ENCODE measurements at regions not wholly inside any gene's neighbourhood (a gene's known extent, or its start where the extent isn't known, plus 50 kb on each side); places are given as distances from the start of the nearest gene placed in this dataset.
"Not testable (repeated sequence)": the region's sequence is repeated elsewhere in the genome, so short reads cannot be mapped to it uniquely, and the experiment has no call there.

GRCh38 chr5:155586808-155587207, 573.3 kb downstream of the KIF4B start:
- H3K4me1 Mint-ChIP-seq; H3K27me3 Mint-ChIP-seq; DNase-seq; intact Hi-C loops (cut with micrococcal nuclease); H3K27ac Mint-ChIP-seq; H3K9me3 Mint-ChIP-seq; H3K4me3 Mint-ChIP-seq; H3K36me3 Mint-ChIP-seq (ENCODE audit: low read depth): not testable (repeated sequence)

DNA sequence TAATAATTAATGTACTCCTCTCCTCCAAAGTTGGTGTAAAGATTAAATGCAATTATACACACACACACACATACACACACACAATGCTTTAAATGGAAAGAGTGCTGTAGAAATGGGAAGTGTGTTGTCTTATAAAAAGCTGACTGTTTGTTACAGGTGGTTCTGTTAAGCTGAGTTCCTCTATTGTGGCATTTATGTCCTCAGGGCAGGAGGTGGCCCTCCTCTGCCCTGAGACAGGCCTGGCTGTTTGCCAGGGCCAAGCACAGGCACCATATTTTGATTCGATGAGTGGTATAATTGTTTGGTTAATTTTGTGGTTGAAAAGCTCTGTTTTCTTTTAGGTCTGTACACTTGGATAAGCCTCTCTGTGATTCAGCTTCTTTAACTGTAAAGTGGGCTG, 573.9 kb downstream of the KIF4B start:
- H3K36me3 Mint-ChIP-seq (ENCODE audit: low read depth): no peaks in the 10 kb centered on the region
- H3K27ac Mint-ChIP-seq: no peak overlapping the region
- no peak overlapping the region for H3K4me3 Mint-ChIP-seq
- no peaks in the 10 kb centered on the region for H3K27me3 Mint-ChIP-seq
- H3K9me3 Mint-ChIP-seq: no peaks in the 10 kb centered on the region
- intact Hi-C loops (cut with micrococcal nuclease): no loop called here
- no peaks in the 10 kb centered on the region for H3K4me1 Mint-ChIP-seq
- no peak for DNase-seq

- no peak overlapping the region for H3K4me3 Mint-ChIP-seq
- H3K27me3 Mint-ChIP-seq: no peaks in the 10 kb centered on the region
- H3K27ac Mint-ChIP-seq: no peak overlapping the region
- H3K9me3 Mint-ChIP-seq: no peaks in the 10 kb centered on the region
- intact Hi-C loops (cut with micrococcal nuclease): no loop called here
- no peaks in the 10 kb centered on the region for H3K4me1 Mint-ChIP-seq
- no peaks in the 10 kb centered on the region for H3K36me3 Mint-ChIP-seq (ENCODE audit: low read depth)
- no peak for DNase-seq
Observed at GRCh38 chr5:155591273-155591672, 577.7 kb downstream of the KIF4B start.

DNA sequence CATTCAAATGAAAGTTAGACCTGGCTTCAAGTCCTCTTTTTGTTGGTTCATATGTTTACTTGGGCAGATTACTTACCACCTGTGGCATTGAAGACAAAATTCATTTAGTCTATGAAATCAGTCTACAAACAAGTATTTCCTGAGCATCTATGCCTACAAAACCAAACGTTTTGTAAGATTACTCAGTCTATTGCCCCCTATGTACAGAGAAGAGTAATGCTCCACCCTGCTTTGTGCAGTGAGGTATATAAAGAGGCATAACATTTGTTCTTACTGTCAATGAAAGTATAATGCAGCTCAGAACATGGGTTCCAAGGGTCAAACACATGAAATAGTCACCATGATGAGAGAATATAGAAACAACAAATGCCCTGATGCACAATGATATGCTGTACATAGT, 580.7 kb downstream of the KIF4B start:
- H3K4me3 Mint-ChIP-seq: no peak overlapping the region
- H3K36me3 Mint-ChIP-seq (ENCODE audit: low read depth): no peaks in the 10 kb centered on the region
- H3K4me1 Mint-ChIP-seq: no peaks in the 10 kb centered on the region
- H3K27me3 Mint-ChIP-seq: no peaks in the 10 kb centered on the region
- DNase-seq: no peak
- intact Hi-C loops (cut with micrococcal nuclease): no loop called here
- H3K9me3 Mint-ChIP-seq: no peaks in the 10 kb centered on the region
- H3K27ac Mint-ChIP-seq: no peak overlapping the region

DNA sequence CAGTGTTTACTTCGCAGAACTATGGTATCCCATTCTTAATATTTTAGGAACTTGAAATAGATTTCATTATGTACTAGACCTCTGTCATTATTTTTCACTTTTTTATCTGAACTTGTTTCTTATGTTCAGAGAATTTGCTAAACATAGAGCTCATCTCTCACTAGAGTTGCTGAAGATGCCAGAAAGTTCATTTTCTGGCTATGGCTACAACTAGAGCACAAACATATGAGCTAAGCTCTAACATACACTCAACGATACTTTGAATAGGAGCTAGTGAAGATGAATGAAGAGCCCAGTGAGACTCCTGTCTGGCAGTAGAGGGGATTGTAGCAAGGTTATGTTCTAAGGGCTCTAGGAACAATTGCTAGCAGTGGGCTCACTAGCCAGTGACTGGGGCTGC, 582.2 kb downstream of the KIF4B start:
- Mint-ChIP-seq H3K4me3 (no peak overlapping the region), H3K36me3 (ENCODE audit: low read depth) (no peaks in the 10 kb centered on the region), H3K4me1 (no peaks in the 10 kb centered on the region), H3K27ac (no peak overlapping the region), H3K9me3 (no peaks in the 10 kb centered on the region), H3K27me3 (no peaks in the 10 kb centered on the region)
- DNase-seq: no peak
- intact Hi-C loops (cut with micrococcal nuclease): no loop called here

- DNase-seq: no peak
- Mint-ChIP-seq H3K36me3 (ENCODE audit: low read depth) (no peaks in the 10 kb centered on the region), H3K4me3 (no peak overlapping the region), H3K27ac (no peak overlapping the region), H3K9me3 (no peaks in the 10 kb centered on the region), H3K4me1 (no peaks in the 10 kb centered on the region), H3K27me3 (no peaks in the 10 kb centered on the region)
- intact Hi-C loops (cut with micrococcal nuclease): no loop called here
Observed at GRCh38 chr5:155598552-155598951, 585.0 kb downstream of the KIF4B start.

DNA sequence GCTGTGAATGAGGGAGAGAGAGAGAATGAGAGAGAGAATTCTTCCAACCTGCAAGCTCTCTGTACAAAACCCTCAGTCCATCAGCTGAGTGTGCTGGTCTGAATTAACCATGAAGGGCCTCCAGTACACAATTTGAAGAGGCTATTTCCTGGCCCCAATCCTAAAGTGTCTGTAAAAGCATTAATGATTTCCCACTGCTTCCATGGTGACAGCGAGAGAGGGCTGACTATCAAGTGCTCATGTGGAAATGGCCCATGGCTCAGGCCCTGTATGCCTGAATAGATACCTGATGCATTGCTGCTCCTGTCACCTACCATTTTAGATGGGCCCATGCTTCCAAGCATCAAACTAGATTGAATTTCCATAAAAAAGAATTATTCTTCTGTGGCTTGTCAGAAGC, 592.4 kb downstream of the KIF4B start:
- H3K4me3 Mint-ChIP-seq: no peak overlapping the region
- H3K9me3 Mint-ChIP-seq: no peaks in the 10 kb centered on the region
- H3K27me3 Mint-ChIP-seq: no peaks in the 10 kb centered on the region
- no peak for DNase-seq
- H3K36me3 Mint-ChIP-seq (ENCODE audit: low read depth): no peaks in the 10 kb centered on the region
- no peaks in the 10 kb centered on the region for H3K4me1 Mint-ChIP-seq
- intact Hi-C loops (cut with micrococcal nuclease): no loop called here
- H3K27ac Mint-ChIP-seq: no peak overlapping the region

GRCh38 chr5:155616779-155617392, 603.3 kb downstream of the KIF4B start:
- Mint-ChIP-seq H3K27me3 (peaks cover 11% of the 10 kb centered on the region), H3K4me3 (no peak overlapping the region), H3K9me3 (no peaks in the 10 kb centered on the region), H3K36me3 (ENCODE audit: low read depth) (no peaks in the 10 kb centered on the region), H3K27ac (no peak overlapping the region), H3K4me1 (no peaks in the 10 kb centered on the region)
- peak; percentile 84 for DNase-seq
- intact Hi-C loops (cut with micrococcal nuclease): loop anchor here (2.0 to 10.0 kb wide), 3 partner anchors 1198 to 1516 kb away; no protein-coding TSS in a partner anchor

GRCh38 chr5:155619688-155620087, 606.1 kb downstream of the KIF4B start:
- DNase-seq: no peak
- Mint-ChIP-seq H3K36me3 (ENCODE audit: low read depth) (no peaks in the 10 kb centered on the region), H3K27ac (no peak overlapping the region), H3K4me1 (no peaks in the 10 kb centered on the region), H3K9me3 (no peaks in the 10 kb centered on the region), H3K4me3 (no peak overlapping the region), H3K27me3 (peaks cover 10% of the 10 kb centered on the region)
- intact Hi-C loops (cut with micrococcal nuclease): loop anchor here (5.0 to 10.0 kb wide), 2 partner anchors 1195 to 1318 kb away; no protein-coding TSS in a partner anchor

- no peaks in the 10 kb centered on the region for H3K9me3 Mint-ChIP-seq
- no peak overlapping the region for H3K4me3 Mint-ChIP-seq
- H3K27ac Mint-ChIP-seq: no peak overlapping the region
- intact Hi-C loops (cut with micrococcal nuclease): no loop called here
- no peaks in the 10 kb centered on the region for H3K36me3 Mint-ChIP-seq (ENCODE audit: low read depth)
- H3K27me3 Mint-ChIP-seq: peaks cover 11% of the 10 kb centered on the region
- no peaks in the 10 kb centered on the region for H3K4me1 Mint-ChIP-seq
- DNase-seq: no peak
Observed at GRCh38 chr5:155620821-155621410, 607.4 kb downstream of the KIF4B start.

DNA sequence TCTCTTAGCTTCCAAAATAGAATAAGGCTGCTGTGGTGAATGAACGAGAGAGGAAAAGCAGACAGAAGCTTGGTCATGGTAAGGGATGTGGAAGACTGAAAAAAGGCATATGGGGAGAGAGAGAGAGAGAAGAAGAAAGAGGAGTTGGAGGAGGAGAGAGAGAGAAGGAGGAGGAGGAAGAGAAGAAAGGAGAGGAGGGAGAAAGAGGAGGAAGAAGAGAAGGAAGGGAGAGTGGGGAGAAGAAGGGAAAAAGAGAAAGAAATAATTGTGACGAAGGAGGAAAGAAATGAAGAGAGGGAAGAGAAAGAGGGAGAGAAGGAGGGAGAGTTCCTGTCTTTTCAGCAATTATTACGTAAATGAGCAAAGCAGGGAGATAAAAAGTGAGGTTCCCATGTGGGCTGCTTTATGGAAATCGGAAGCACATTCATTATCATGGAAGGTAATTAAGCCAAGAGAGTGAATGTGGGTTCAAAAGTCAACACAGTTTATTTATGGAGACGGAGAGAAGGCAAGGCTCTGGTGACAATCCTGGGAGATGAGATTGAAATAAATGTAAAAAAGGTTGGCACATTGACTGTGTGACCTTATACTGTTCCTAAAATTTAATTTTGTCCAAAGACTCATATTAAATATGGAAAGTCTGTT, 611.2 kb downstream of the KIF4B start:
- intact Hi-C loops (cut with micrococcal nuclease): no loop called here
- no peak overlapping the region for H3K4me3 Mint-ChIP-seq
- H3K36me3 Mint-ChIP-seq (ENCODE audit: low read depth): no peaks in the 10 kb centered on the region
- DNase-seq: no peak
- peaks cover 9% of the 10 kb centered on the region for H3K27me3 Mint-ChIP-seq
- no peaks in the 10 kb centered on the region for H3K9me3 Mint-ChIP-seq
- no peak overlapping the region for H3K27ac Mint-ChIP-seq
- H3K4me1 Mint-ChIP-seq: no peaks in the 10 kb centered on the region

GRCh38 chr5:155625315-155625714, 611.8 kb downstream of the KIF4B start:
- Mint-ChIP-seq H3K36me3 (ENCODE audit: low read depth) (no peaks in the 10 kb centered on the region), H3K4me3 (no peak overlapping the region), H3K9me3 (no peaks in the 10 kb centered on the region), H3K27me3 (peaks cover 9% of the 10 kb centered on the region), H3K4me1 (no peaks in the 10 kb centered on the region), H3K27ac (no peak overlapping the region)
- no peak for DNase-seq
- intact Hi-C loops (cut with micrococcal nuclease): no loop called here

GRCh38 chr5:155625897-155626543, 612.5 kb downstream of the KIF4B start:
- H3K36me3 Mint-ChIP-seq (ENCODE audit: low read depth): no peaks in the 10 kb centered on the region
- no peak for DNase-seq
- intact Hi-C loops (cut with micrococcal nuclease): no loop called here
- peaks cover 9% of the 10 kb centered on the region for H3K27me3 Mint-ChIP-seq
- no peaks in the 10 kb centered on the region for H3K9me3 Mint-ChIP-seq
- H3K27ac Mint-ChIP-seq: no peak overlapping the region
- no peaks in the 10 kb centered on the region for H3K4me1 Mint-ChIP-seq
- H3K4me3 Mint-ChIP-seq: no peak overlapping the region

GRCh38 chr5:155626592-155626991, 613.0 kb downstream of the KIF4B start:
- H3K27me3 Mint-ChIP-seq: peaks cover 7% of the 10 kb centered on the region
- no peaks in the 10 kb centered on the region for H3K36me3 Mint-ChIP-seq (ENCODE audit: low read depth)
- no peaks in the 10 kb centered on the region for H3K4me1 Mint-ChIP-seq

More at GRCh38 chr5:155626592-155626991, 613.0 kb downstream of the KIF4B start:
- Mint-ChIP-seq H3K4me3 (no peak overlapping the region), H3K27ac (no peak overlapping the region), H3K9me3 (no peaks in the 10 kb centered on the region)
- no peak for DNase-seq
- intact Hi-C loops (cut with micrococcal nuclease): no loop called here
